HepG2 (cell line): ENCODE measurements at regions not wholly inside any gene's neighbourhood (a gene's known extent, or its start where the extent isn't known, plus 50 kb on each side); places are given as distances from the start of the nearest gene placed in this dataset.

Source experiments
- CREB1 ChIP-seq, 2 experiments: fragments of 450-650 bp in 1 of 2; IDR thresholded peaks; 2 replicates each; pipeline ENCODE4 v1.6.1; 2016 to 2017; ENCODE audit warnings: control low read depth in 1 of 2, mild to moderate bottlenecking in 1 of 2, missing compliant biosample characterization in 1 of 2, missing genetic modification characterization in 1 of 2
- FOXO4 ChIP-seq: sonication (generic); formaldehyde crosslinking; conservative IDR thresholded peaks from 2 replicates; pipeline ENCODE4 v1.8.1; 2023; ENCODE audit warnings: missing genetic modification reagents
- GABPA ChIP-seq, 2 experiments: IDR thresholded peaks; 2 replicates each; pipeline ENCODE4 v1.6.1; 2011 to 2016; ENCODE audit warnings: low read depth in 2 of 2, low read length in 1 of 2, missing biosample characterization in 1 of 2, missing genetic modification characterization in 1 of 2
- JUN ChIP-seq: sonication (generic); formaldehyde crosslinking; IDR thresholded peaks from 2 replicates; pipeline ENCODE4 v1.4.0; 2020; ENCODE audit warnings: mild to moderate bottlenecking, missing genetic modification reagents
- MAX ChIP-seq: IDR thresholded peaks from 2 replicates; pipeline ENCODE4 v1.6.1; 2012; ENCODE audit warnings: inconsistent platforms
- MED13 ChIP-seq: sonication (generic); formaldehyde crosslinking; IDR thresholded peaks from 2 replicates; pipeline ENCODE4 v1.5.0; 2020; ENCODE audit warnings: missing genetic modification reagents
- NAIF1 ChIP-seq: sonication (generic); formaldehyde crosslinking; IDR thresholded peaks from 2 replicates; pipeline ENCODE4 v1.5.0; 2020; ENCODE audit warnings: mild to moderate bottlenecking, missing genetic modification reagents, borderline replicate concordance
- POLR2A ChIP-seq, 2 experiments: IDR thresholded peaks; 2 replicates each; pipeline ENCODE4 v1.6.1; 2011; ENCODE audit warnings: low read depth in 2 of 2, low read length in 2 of 2, mild to moderate bottlenecking in 1 of 2, moderate library complexity in 1 of 2; ENCODE audit not compliant: insufficient read depth in 1 of 2
- TFDP1 ChIP-seq: IDR thresholded peaks from 2 replicates; pipeline ENCODE4 v1.6.1; 2016; ENCODE audit warnings: missing compliant biosample characterization, missing genetic modification reagents, borderline replicate concordance
- TGIF2 ChIP-seq: IDR thresholded peaks from 2 replicates; pipeline ENCODE4 v1.6.1; 2016; ENCODE audit warnings: control low read depth, missing compliant biosample characterization
- ZBTB40 ChIP-seq, 2 experiments: fragments of 450-650 bp in 1 of 2; sonication (generic) in 1 of 2; formaldehyde crosslinking in 1 of 2; IDR thresholded peaks; 2 replicates each; pipeline versions ENCODE4 v1.6.1 to v1.8.0; 2016 to 2022; ENCODE audit warnings: antibody characterized with exemption in 1 of 2, mild to moderate bottlenecking in 1 of 2, missing genetic modification reagents in 1 of 2
- ZBTB7A ChIP-seq: sonication (generic); formaldehyde crosslinking; IDR thresholded peaks from 2 replicates; pipeline ENCODE4 v1.8.0; 2022; ENCODE audit warnings: mild to moderate bottlenecking, missing genetic modification reagents
- ZC3H4 ChIP-seq: sonication (generic); formaldehyde crosslinking; IDR thresholded peaks from 2 replicates; pipeline ENCODE4 v1.4.0; 2020; ENCODE audit warnings: missing genetic modification reagents, borderline replicate concordance
- ZNF207 ChIP-seq: fragments of 450-650 bp; IDR thresholded peaks from 2 replicates; pipeline ENCODE4 v1.6.1; 2016; ENCODE audit warnings: antibody characterized with exemption, borderline replicate concordance
- ZNF383 ChIP-seq: sonication (generic); formaldehyde crosslinking; IDR thresholded peaks from 2 replicates; pipeline ENCODE4 v1.4.0; 2020; ENCODE audit warnings: missing genetic modification reagents, mild to moderate bottlenecking, borderline replicate concordance

- TF ChIP-seq ZBTB40 (IDR thresholded peaks at IDR 0.05) (no peak), ZBTB40 (CRISPR knock-in tag; IDR thresholded peaks at IDR 0.05) (no peak), CREB1 (IDR thresholded peaks at IDR 0.05) (no peak; the same call in 1 of the 2 replicates), CREB1 (CRISPR knock-in tag; IDR thresholded peaks at IDR 0.05) (no peak), MAX (0 out of 2 replicates have a peak, but pooled peaks have one; percentile 30), ZC3H4 (no peak), TFDP1 (CRISPR knock-in tag) (0 out of 2 replicates have a peak, but pooled peaks have one; percentile 15), ZNF383 (CRISPR knock-in tag) (peak; percentile 28; the same call in 1 of the 2 replicates), FOXO4 (CRISPR knock-in tag) (no peak), ZBTB7A (CRISPR knock-in tag) (no peak), MED13 (CRISPR knock-in tag) (no peak), JUN (CRISPR knock-in tag) (no peak), ZNF207 (no peak), POLR2A (IDR thresholded peaks at IDR 0.05; ENCODE audit: insufficient read depth in 1 of 2, low read depth in 2 of 2, low read length in 2 of 2) (no peak), TGIF2 (CRISPR knock-in tag) (no peak), NAIF1 (CRISPR knock-in tag) (no peak), GABPA (IDR thresholded peaks at IDR 0.05; ENCODE audit: low read depth, low read length) (no peak), GABPA (CRISPR knock-in tag; IDR thresholded peaks at IDR 0.05; ENCODE audit: low read depth) (0 out of 2 replicates have a peak, but pooled peaks have one; percentile 10)
Measured at GRCh38 chr14:30270200-30271161, 288.5 kb upstream of the G2E3 start (continued).
